ENCODE measurements at regions not wholly inside any gene's neighbourhood (a gene's known extent, or its start where the extent isn't known, plus 50 kb on each side); places are given as distances from the start of the nearest gene placed in this dataset.

DNA sequence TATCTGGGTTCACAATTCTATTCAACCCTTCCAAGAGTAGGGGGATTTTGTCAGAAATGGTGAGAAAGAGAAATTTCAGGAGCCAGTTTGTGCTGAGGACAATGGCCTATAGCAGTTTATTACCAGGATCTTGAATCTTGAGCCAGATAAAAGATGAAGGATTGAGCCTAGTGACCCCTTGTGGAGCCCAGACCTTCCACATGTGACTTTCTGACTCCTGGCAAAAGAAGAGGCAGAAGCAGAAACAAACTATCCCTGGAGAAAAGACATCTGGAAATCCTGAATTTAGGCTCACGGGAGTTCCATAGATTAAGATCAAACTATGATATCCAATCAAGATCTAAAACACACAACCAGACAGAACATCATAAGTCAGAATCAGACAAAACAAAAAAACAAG lies 60.9 kb upstream of the CHRM2 start:
- DNase-seq (ENCODE audit: extremely low spot score, unreplicated experiment): no peak
- TF ChIP-seq CTCF (IDR thresholded peaks at IDR 0.05): peak; percentile 16
- H3K36me3 Mint-ChIP-seq (ENCODE audit: unreplicated experiment): no peaks in the 10 kb centered on the region
- no peaks in the 10 kb centered on the region for H3K4me1 Mint-ChIP-seq (ENCODE audit: unreplicated experiment)
- no peak overlapping the region for H3K27ac Mint-ChIP-seq (ENCODE audit: unreplicated experiment)
- H3K27me3 Mint-ChIP-seq (ENCODE audit: unreplicated experiment): no peaks in the 10 kb centered on the region
- peaks cover 14% of the 10 kb centered on the region for H3K9me3 Mint-ChIP-seq (ENCODE audit: unreplicated experiment)
- H3K4me3 Mint-ChIP-seq (ENCODE audit: unreplicated experiment): no peak overlapping the region

GRCh38 chr7:136803028-136803427 lies 65.4 kb upstream of the CHRM2 start:
- H3K27ac Mint-ChIP-seq (ENCODE audit: unreplicated experiment): no peak overlapping the region
- peaks cover 12% of the 10 kb centered on the region for H3K27me3 Mint-ChIP-seq (ENCODE audit: unreplicated experiment)
- H3K36me3 Mint-ChIP-seq (ENCODE audit: unreplicated experiment): no peaks in the 10 kb centered on the region
- no peak for TF ChIP-seq CTCF (IDR thresholded peaks at IDR 0.05)
- H3K4me3 Mint-ChIP-seq (ENCODE audit: unreplicated experiment): no peak overlapping the region
- H3K9me3 Mint-ChIP-seq (ENCODE audit: unreplicated experiment): peaks cover 4% of the 10 kb centered on the region
- H3K4me1 Mint-ChIP-seq (ENCODE audit: unreplicated experiment): no peaks in the 10 kb centered on the region
- DNase-seq (ENCODE audit: extremely low spot score, unreplicated experiment): no peak

DNA sequence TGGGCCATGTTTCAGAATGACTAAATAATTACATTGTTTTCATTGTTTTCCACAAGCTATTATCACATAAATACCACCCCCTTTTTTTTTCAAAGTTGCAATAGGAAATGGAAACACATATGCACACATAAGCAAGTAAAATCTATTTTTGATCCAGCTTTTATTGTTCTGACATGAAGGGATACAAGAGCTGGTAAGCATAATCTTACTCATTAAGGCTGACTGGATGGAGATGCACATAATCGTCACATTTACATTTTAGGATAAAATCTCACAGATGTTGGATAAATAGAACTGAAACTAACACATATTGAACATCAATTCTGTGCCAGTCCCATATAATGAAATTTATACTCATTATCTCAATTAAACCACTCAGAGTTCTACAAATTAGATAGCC lies 84.5 kb upstream of the CHRM2 start:
- Mint-ChIP-seq H3K4me3 (ENCODE audit: unreplicated experiment) (no peak overlapping the region), H3K4me1 (ENCODE audit: unreplicated experiment) (no peaks in the 10 kb centered on the region), H3K9me3 (ENCODE audit: unreplicated experiment) (peaks cover 9% of the 10 kb centered on the region), H3K36me3 (ENCODE audit: unreplicated experiment) (no peaks in the 10 kb centered on the region), H3K27me3 (ENCODE audit: unreplicated experiment) (peaks cover 3% of the 10 kb centered on the region), H3K27ac (ENCODE audit: unreplicated experiment) (no peak overlapping the region)
- no peak for DNase-seq (ENCODE audit: extremely low spot score, unreplicated experiment)
- TF ChIP-seq CTCF (IDR thresholded peaks at IDR 0.05): no peak

DNA sequence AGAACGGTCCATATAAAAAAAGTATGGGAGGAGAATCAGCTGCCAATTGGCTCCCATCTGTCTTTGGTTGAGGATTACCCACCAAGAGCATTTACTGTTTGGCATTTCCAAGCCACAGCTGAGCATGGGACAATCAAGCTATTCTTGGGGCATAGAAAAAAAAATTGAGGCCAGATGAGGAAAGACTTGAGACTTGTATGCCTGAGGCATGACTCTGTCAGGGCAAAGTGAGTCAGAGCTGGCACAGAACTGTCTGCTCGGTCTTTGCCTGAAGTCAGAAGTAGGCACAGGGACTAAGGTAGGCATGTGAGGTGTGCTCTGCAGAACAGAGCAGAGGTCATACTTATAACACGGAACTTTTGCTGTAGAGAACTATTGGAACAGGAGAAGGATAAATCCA lies 126.5 kb upstream of the CHRM2 start:
- H3K9me3 Mint-ChIP-seq (ENCODE audit: unreplicated experiment): peaks cover 23% of the 10 kb centered on the region
- H3K4me3 Mint-ChIP-seq (ENCODE audit: unreplicated experiment): no peak overlapping the region
- no peak for TF ChIP-seq CTCF (IDR thresholded peaks at IDR 0.05)
- DNase-seq (ENCODE audit: extremely low spot score, unreplicated experiment): no peak
- peaks cover 3% of the 10 kb centered on the region for H3K36me3 Mint-ChIP-seq (ENCODE audit: unreplicated experiment)
- H3K27ac Mint-ChIP-seq (ENCODE audit: unreplicated experiment): no peak overlapping the region
- H3K27me3 Mint-ChIP-seq (ENCODE audit: unreplicated experiment): peaks cover 11% of the 10 kb centered on the region
- no peaks in the 10 kb centered on the region for H3K4me1 Mint-ChIP-seq (ENCODE audit: unreplicated experiment)

DNA sequence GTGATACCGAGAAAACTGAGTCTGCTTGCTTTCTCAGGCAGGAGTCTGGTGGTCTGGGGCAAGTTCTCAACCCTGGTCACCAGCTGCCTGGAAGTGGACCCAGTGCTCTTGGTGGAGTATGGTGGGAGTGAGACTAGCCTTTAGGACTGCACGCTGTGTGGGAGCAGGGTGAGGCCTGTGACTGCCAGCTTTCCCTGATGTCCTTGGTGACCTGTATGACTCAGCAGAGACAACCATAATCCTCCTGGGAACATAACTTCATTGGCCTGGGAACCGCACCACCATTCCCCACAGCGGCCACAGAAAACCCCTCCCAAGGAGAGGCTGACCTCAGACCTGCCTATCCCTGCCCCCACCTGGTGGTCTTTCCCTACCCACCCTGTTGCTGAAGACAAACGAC lies 139.5 kb upstream of the CHRM2 start:
- H3K9me3 Mint-ChIP-seq (ENCODE audit: unreplicated experiment): peaks cover 14% of the 10 kb centered on the region
- DNase-seq (ENCODE audit: extremely low spot score, unreplicated experiment): no peak
- H3K4me3 Mint-ChIP-seq (ENCODE audit: unreplicated experiment): no peak overlapping the region
- H3K27me3 Mint-ChIP-seq (ENCODE audit: unreplicated experiment): no peaks in the 10 kb centered on the region
- H3K36me3 Mint-ChIP-seq (ENCODE audit: unreplicated experiment): peaks cover 3% of the 10 kb centered on the region
- H3K4me1 Mint-ChIP-seq (ENCODE audit: unreplicated experiment): no peaks in the 10 kb centered on the region
- H3K27ac Mint-ChIP-seq (ENCODE audit: unreplicated experiment): no peak overlapping the region
- no peak for TF ChIP-seq CTCF (IDR thresholded peaks at IDR 0.05)

Data from osteocyte (in vitro differentiated cells).